ENCODE measurements at regions not wholly inside any gene's neighbourhood (a gene's known extent, or its start where the extent isn't known, plus 50 kb on each side); places are given as distances from the start of the nearest gene placed in this dataset.

- no peak for TF ChIP-seq CTCF (IDR thresholded peaks at IDR 0.05 in 4 of 5, conservative IDR thresholded peaks at IDR 0.05 in 1 of 5)
- no peak for TF ChIP-seq POLR2A (IDR thresholded peaks at IDR 0.05)
- no peaks in the 10 kb centered on the region for H3K9me3 ChIP-seq
- no peak overlapping the region for H3K27ac ChIP-seq
- DNase-seq (no peak), ATAC-seq (no peak)
- intact Hi-C loops (cut with DNase I; ENCODE audit: low total_unique reads) (no loop called here), in situ Hi-C loops (cut with MboI; ENCODE audit: low sequenced_read_pairs in 4 of 4) (loop anchor here in 2 of 4 donors (25.0 kb wide), 1 partner anchor 796 kb away; no protein-coding TSS in a partner anchor)
- no peaks in the 10 kb centered on the region for H3K27me3 ChIP-seq
- no peak overlapping the region for H3K4me3 ChIP-seq
- no peaks in the 10 kb centered on the region for H3K36me3 ChIP-seq
- H3K4me1 ChIP-seq: no peaks in the 10 kb centered on the region
Observed at GRCh38 chr7:118366363-118366762, 141.9 kb downstream of the ANKRD7 start.

GRCh38 chr7:118368958-118369357 is 144.5 kb downstream of the ANKRD7 start:
- in situ Hi-C loops (cut with MboI; ENCODE audit: low sequenced_read_pairs in 4 of 4) (loop anchor here in 2 of 4 donors (25.0 kb wide), 1 partner anchor 793 kb away; no protein-coding TSS in a partner anchor), intact Hi-C loops (cut with DNase I; ENCODE audit: low total_unique reads) (no loop called here)
- TF ChIP-seq POLR2A (IDR thresholded peaks at IDR 0.05) (no peak), CTCF (IDR thresholded peaks at IDR 0.05 in 4 of 5, conservative IDR thresholded peaks at IDR 0.05 in 1 of 5) (no peak)
- H3K27ac ChIP-seq: no peak overlapping the region
- DNase-seq (no peak), ATAC-seq (no peak)
- H3K36me3 ChIP-seq: no peaks in the 10 kb centered on the region
- no peaks in the 10 kb centered on the region for H3K27me3 ChIP-seq
- H3K4me1 ChIP-seq: no peaks in the 10 kb centered on the region
- no peaks in the 10 kb centered on the region for H3K9me3 ChIP-seq
- H3K4me3 ChIP-seq: no peak overlapping the region

GRCh38 chr7:118369987-118370386 is 145.5 kb downstream of the ANKRD7 start:
- Histone ChIP-seq H3K4me1 (no peaks in the 10 kb centered on the region), H3K4me3 (no peak overlapping the region), H3K9me3 (no peaks in the 10 kb centered on the region), H3K27ac (no peak overlapping the region), H3K27me3 (no peaks in the 10 kb centered on the region), H3K36me3 (no peaks in the 10 kb centered on the region)
- DNase-seq: no peak
- intact Hi-C loops (cut with DNase I; ENCODE audit: low total_unique reads) (no loop called here), in situ Hi-C loops (cut with MboI; ENCODE audit: low sequenced_read_pairs in 4 of 4) (loop anchor here in 2 of 4 donors (25.0 kb wide), 1 partner anchor 792 kb away; no protein-coding TSS in a partner anchor)
- ATAC-seq: no peak
- TF ChIP-seq CTCF (IDR thresholded peaks at IDR 0.05 in 4 of 5, conservative IDR thresholded peaks at IDR 0.05 in 1 of 5): no peak
- TF ChIP-seq POLR2A (IDR thresholded peaks at IDR 0.05): no peak

GRCh38 chr7:118372530-118372929 is 148.0 kb downstream of the ANKRD7 start:
- DNase-seq: no peak
- Histone ChIP-seq H3K4me3 (no peak overlapping the region), H3K9me3 (no peaks in the 10 kb centered on the region), H3K36me3 (no peaks in the 10 kb centered on the region), H3K4me1 (no peaks in the 10 kb centered on the region), H3K27ac (no peak overlapping the region), H3K27me3 (no peaks in the 10 kb centered on the region)
- no peak for TF ChIP-seq CTCF (IDR thresholded peaks at IDR 0.05 in 4 of 5, conservative IDR thresholded peaks at IDR 0.05 in 1 of 5)
- no peak for TF ChIP-seq POLR2A (IDR thresholded peaks at IDR 0.05)
- in situ Hi-C loops (cut with MboI; ENCODE audit: low sequenced_read_pairs in 4 of 4): loop anchor here in 2 of 4 donors (25.0 kb wide), 1 partner anchor 790 kb away; no protein-coding TSS in a partner anchor
- no peak for ATAC-seq
- intact Hi-C loops (cut with DNase I; ENCODE audit: low total_unique reads): no loop called here

GRCh38 chr7:118389629-118390028 is 165.1 kb downstream of the ANKRD7 start:
- in situ Hi-C loops (cut with MboI; ENCODE audit: low sequenced_read_pairs in 4 of 4): no loop called here
- no peak for DNase-seq
- TF ChIP-seq POLR2A (IDR thresholded peaks at IDR 0.05) (no peak), CTCF (IDR thresholded peaks at IDR 0.05 in 4 of 5, conservative IDR thresholded peaks at IDR 0.05 in 1 of 5) (no peak)
- no peaks in the 10 kb centered on the region for H3K4me1 ChIP-seq
- H3K9me3 ChIP-seq: no peaks in the 10 kb centered on the region
- no peaks in the 10 kb centered on the region for H3K36me3 ChIP-seq
- intact Hi-C loops (cut with DNase I; ENCODE audit: low total_unique reads): no loop called here
- H3K27ac ChIP-seq: no peak overlapping the region
- no peak for ATAC-seq
- no peaks in the 10 kb centered on the region for H3K27me3 ChIP-seq
- H3K4me3 ChIP-seq: no peak overlapping the region

Measured in gastrocnemius medialis (tissue), 4 donors.